MCF 10A (cell line): ENCODE measurements at regions not wholly inside any gene's neighbourhood (a gene's known extent, or its start where the extent isn't known, plus 50 kb on each side); places are given as distances from the start of the nearest gene placed in this dataset.

Experiments used
- BruUV-seq: library from RNA; stranded (reverse); fragments of 400-500 nt; replicated peaks from 2 replicates; lab custom pipeline; 2021; lab: Mats Ljungman, UMichigan
- CTCF ChIA-PET: fragments of 300-600 bp; sonication (Branson Sonifier 250); formaldehyde crosslinking; extraction: SDS; loops from one replicate; lab custom pipeline; 2021; ENCODE audit warnings: antibody characterized with exemption, inconsistent platforms; lab: Yijun Ruan, JAX
- POLR2A ChIA-PET: fragments of 300-600, 350-650 bp; sonication (Branson Sonifier 250); formaldehyde crosslinking; extraction: SDS; loops from one replicate; lab custom pipeline; 2020; ENCODE audit warnings: antibody characterized with exemption, inconsistent platforms; lab: Yijun Ruan, JAX
- DNase-seq: peaks from one replicate; pipeline ENCODE4 v3.0.0-alpha.2; 2018; ENCODE audit not compliant: unreplicated experiment
- H3K27ac Mint-ChIP-seq: one replicate; pipeline ENCODE4 v1.8.0; 2022; ENCODE audit warnings: mild to moderate bottlenecking, low read depth, mixed read lengths; ENCODE audit not compliant: unreplicated experiment
- H3K27me3 Mint-ChIP-seq: one replicate; pipeline ENCODE4 v1.8.0; 2022; ENCODE audit warnings: mixed read lengths; ENCODE audit not compliant: insufficient read depth, unreplicated experiment
- H3K36me3 Mint-ChIP-seq: one replicate; pipeline ENCODE4 v1.8.0; 2022; ENCODE audit warnings: mild to moderate bottlenecking, moderate library complexity, mixed read lengths; ENCODE audit not compliant: insufficient read depth, unreplicated experiment
- H3K4me1 Mint-ChIP-seq: one replicate; pipeline ENCODE4 v1.8.0; 2022; ENCODE audit warnings: mixed read lengths; ENCODE audit not compliant: insufficient read depth, unreplicated experiment
- H3K4me3 Mint-ChIP-seq: one replicate; pipeline ENCODE4 v1.8.0; 2022; ENCODE audit warnings: mild to moderate bottlenecking, moderate library complexity, mixed read lengths; ENCODE audit not compliant: unreplicated experiment
- H3K9me3 Mint-ChIP-seq: one replicate; pipeline ENCODE4 v1.8.0; 2022; ENCODE audit warnings: mixed read lengths; ENCODE audit not compliant: unreplicated experiment
- intact Hi-C: fragments of 100-400 bp; cut with micrococcal nuclease; formaldehyde crosslinking; loops from 2 replicates; pipeline ENCODE4 v1.14.1; 2022
- TF ChIP-seq, protein P1 (sequence below): fragments of 200-600 bp; IDR thresholded peaks from one replicate; pipeline ENCODE4 v1.8.0; 2022; ENCODE audit warnings: antibody characterized with exemption, mild to moderate bottlenecking; ENCODE audit not compliant: unreplicated experiment

- H3K36me3 Mint-ChIP-seq, result no peaks in the 10 kb centered on the region
- intact Hi-C loops, result no loop called here
- H3K4me1 Mint-ChIP-seq, result no peaks in the 10 kb centered on the region
- BruUV-seq, result no TSS peak
- ChIA-PET CTCF (no interaction called here), POLR2A (no interaction called here)
- DNase-seq, result no peak
- H3K9me3 Mint-ChIP-seq, result peaks cover 20% of the 10 kb centered on the region
- TF ChIP-seq, protein P1, sequence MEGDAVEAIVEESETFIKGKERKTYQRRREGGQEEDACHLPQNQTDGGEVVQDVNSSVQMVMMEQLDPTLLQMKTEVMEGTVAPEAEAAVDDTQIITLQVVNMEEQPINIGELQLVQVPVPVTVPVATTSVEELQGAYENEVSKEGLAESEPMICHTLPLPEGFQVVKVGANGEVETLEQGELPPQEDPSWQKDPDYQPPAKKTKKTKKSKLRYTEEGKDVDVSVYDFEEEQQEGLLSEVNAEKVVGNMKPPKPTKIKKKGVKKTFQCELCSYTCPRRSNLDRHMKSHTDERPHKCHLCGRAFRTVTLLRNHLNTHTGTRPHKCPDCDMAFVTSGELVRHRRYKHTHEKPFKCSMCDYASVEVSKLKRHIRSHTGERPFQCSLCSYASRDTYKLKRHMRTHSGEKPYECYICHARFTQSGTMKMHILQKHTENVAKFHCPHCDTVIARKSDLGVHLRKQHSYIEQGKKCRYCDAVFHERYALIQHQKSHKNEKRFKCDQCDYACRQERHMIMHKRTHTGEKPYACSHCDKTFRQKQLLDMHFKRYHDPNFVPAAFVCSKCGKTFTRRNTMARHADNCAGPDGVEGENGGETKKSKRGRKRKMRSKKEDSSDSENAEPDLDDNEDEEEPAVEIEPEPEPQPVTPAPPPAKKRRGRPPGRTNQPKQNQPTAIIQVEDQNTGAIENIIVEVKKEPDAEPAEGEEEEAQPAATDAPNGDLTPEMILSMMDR, result no peak
- no peak overlapping the region for H3K27ac Mint-ChIP-seq
- no peak overlapping the region for H3K4me3 Mint-ChIP-seq
- H3K27me3 Mint-ChIP-seq, result peaks cover 24% of the 10 kb centered on the region
These were observed 98.7 kb downstream of the MYCN start for GRCh38 chr2:16039055-16039454.

GRCh38 chr2:16038621-16039020 is 98.3 kb downstream of the MYCN start:
- H3K27ac Mint-ChIP-seq, result no peak overlapping the region

DNA sequence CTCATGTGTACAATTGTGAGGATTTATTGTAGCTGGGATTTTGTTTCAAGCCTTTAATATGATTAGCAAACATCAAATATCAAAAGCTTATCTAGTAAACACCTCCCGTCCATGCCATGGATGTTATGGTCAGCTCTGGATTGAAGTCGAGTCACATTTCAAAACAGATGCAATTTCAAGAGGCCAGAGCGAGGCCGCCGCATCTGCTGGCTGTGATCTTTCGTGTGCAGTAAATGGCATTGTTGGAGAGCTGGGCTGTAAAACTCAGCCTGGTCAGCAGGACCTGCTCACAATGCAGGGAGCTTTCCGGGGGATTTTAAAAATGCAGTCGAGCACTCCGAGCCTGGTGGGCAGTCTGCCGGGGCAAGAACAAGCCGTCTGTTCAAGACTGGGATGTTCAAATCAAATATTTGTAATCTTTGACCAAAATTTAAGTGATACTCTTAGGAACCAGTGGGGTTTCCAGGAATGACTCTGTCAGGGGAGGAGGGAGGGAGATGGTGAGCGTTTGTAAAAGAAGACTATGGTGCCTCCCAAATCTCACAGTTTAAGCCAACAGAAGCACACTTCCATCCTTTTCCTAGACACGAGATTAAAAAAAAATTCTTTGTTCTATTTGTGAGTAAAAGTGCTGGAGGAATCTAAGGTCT is 97.6 kb downstream of the MYCN start:
- TF ChIP-seq, protein P1, result no peak
- peaks cover 24% of the 10 kb centered on the region for H3K27me3 Mint-ChIP-seq
- intact Hi-C loops, result no loop called here
- H3K4me3 Mint-ChIP-seq, result no peak overlapping the region
- BruUV-seq, result no TSS peak
- H3K36me3 Mint-ChIP-seq, result no peaks in the 10 kb centered on the region
- POLR2A ChIA-PET, result no interaction called here
- peaks cover 15% of the 10 kb centered on the region for H3K9me3 Mint-ChIP-seq
- no peak for DNase-seq
- CTCF ChIA-PET, result no interaction called here
- H3K4me1 Mint-ChIP-seq, result no peaks in the 10 kb centered on the region
- H3K27ac Mint-ChIP-seq, result no peak overlapping the region

More at GRCh38 chr2:16038621-16039020, 98.3 kb downstream of the MYCN start:
- H3K36me3 Mint-ChIP-seq, result no peaks in the 10 kb centered on the region
- H3K9me3 Mint-ChIP-seq, result peaks cover 20% of the 10 kb centered on the region
- peaks cover 24% of the 10 kb centered on the region for H3K27me3 Mint-ChIP-seq
- POLR2A ChIA-PET, result no interaction called here
- DNase-seq, result no peak
- H3K4me1 Mint-ChIP-seq, result no peaks in the 10 kb centered on the region
- no peak overlapping the region for H3K4me3 Mint-ChIP-seq
- intact Hi-C loops, result no loop called here
- TF ChIP-seq, protein P1, result no peak
- no TSS peak for BruUV-seq
- CTCF ChIA-PET, result no interaction called here

DNA sequence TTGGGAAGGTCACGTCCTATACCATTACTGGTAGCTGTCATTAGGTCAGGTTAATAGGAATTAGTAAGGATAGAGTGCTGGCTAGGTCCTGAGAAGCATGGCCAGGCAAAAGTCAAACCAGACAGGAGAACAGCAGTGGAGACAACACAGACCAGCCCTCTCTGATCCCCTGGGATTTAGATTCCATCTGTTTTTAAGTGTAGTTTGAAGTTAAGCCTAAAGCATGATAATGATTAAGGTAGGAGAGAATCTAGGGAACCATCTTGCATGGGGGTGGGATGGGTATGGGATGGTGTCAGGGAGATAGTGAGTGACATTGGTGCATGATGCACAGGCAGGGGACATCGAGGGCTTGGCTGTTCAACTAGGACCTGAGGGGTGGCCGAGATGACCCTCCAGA is 96.6 kb downstream of the MYCN start:
- POLR2A ChIA-PET, result no interaction called here
- intact Hi-C loops, result no loop called here
- Mint-ChIP-seq H3K36me3 (no peaks in the 10 kb centered on the region), H3K27me3 (peaks cover 24% of the 10 kb centered on the region), H3K4me1 (no peaks in the 10 kb centered on the region), H3K9me3 (peaks cover 15% of the 10 kb centered on the region), H3K27ac (no peak overlapping the region), H3K4me3 (no peak overlapping the region)
- CTCF ChIA-PET, result no interaction called here
- TF ChIP-seq, protein P1, result no peak
- BruUV-seq, result no TSS peak
- no peak for DNase-seq
